HEK293 (cell line): ENCODE measurements at regions not wholly inside any gene's neighbourhood (a gene's known extent, or its start where the extent isn't known, plus 50 kb on each side); places are given as distances from the start of the nearest gene placed in this dataset.
A peak's percentile ranks its signal among the peaks of the same experiment; 100 is the strongest.

Experiments
- CTCF ChIA-PET: fragments of 350-600 bp; formaldehyde crosslinking; extraction: SDS; loops from one replicate; lab custom pipeline; 2021; ENCODE audit warnings: antibody characterized with exemption; lab: Yijun Ruan, JAX
- POLR2A ChIA-PET: fragments of 300-600 bp; formaldehyde crosslinking; extraction: SDS; loops from one replicate; lab custom pipeline; 2020; ENCODE audit warnings: antibody characterized with exemption, inconsistent platforms; lab: Yijun Ruan, JAX
- H3K27ac ChIP-seq: fragments of 200-500 bp; sonication (Bioruptor generic); 2 replicates; pipeline ENCODE4 v1.5.1; 2014; ENCODE audit warnings: low read depth, low read length, control low read depth, inconsistent platforms; ENCODE audit errors: extremely low read depth
- H3K36me3 ChIP-seq, 2 experiments: fragments of 200-500 bp in 1 of 2; sonication (Bioruptor generic) in 1 of 2; 1 replicate in 1 of 2; 2 replicates in 1 of 2; pipeline ENCODE4 v1.5.1; 2014 to 2017; ENCODE audit warnings: inconsistent platforms in 2 of 2, low read length in 2 of 2; ENCODE audit not compliant: control insufficient read depth in 2 of 2, insufficient read depth in 1 of 2
- H3K4me1 ChIP-seq: fragments of 200-500 bp; sonication (Bioruptor generic); 2 replicates; pipeline ENCODE4 v1.5.1; 2014; ENCODE audit warnings: mild to moderate bottlenecking, low read length, inconsistent platforms; ENCODE audit not compliant: control insufficient read depth, insufficient read depth
- H3K4me3 ChIP-seq: 2 replicates; pipeline ENCODE4 v1.5.1; 2011; ENCODE audit warnings: low read depth, mild to moderate bottlenecking, control low read depth, low read length, moderate library complexity
- H3K9me3 ChIP-seq: fragments of 200-500 bp; sonication (Bioruptor generic); 2 replicates; pipeline ENCODE4 v1.5.1; 2014; ENCODE audit warnings: low read depth, low read length, inconsistent platforms; ENCODE audit not compliant: control insufficient read depth, insufficient read depth
- GLI2 ChIP-seq: fragments of 450-650 bp; formaldehyde crosslinking; IDR thresholded peaks from 2 replicates; pipeline ENCODE4; 2017; ENCODE audit warnings: missing biosample characterization, missing genetic modification characterization, low read depth, borderline replicate concordance
- MEIS1 ChIP-seq: sonication (generic); formaldehyde crosslinking; IDR thresholded peaks from 2 replicates; pipeline ENCODE4 v1.8.1; 2022; ENCODE audit warnings: missing genetic modification reagents, mild to moderate bottlenecking, borderline replicate concordance
- MZF1 ChIP-seq: fragments of 450-650 bp; formaldehyde crosslinking; IDR thresholded peaks from 2 replicates; pipeline ENCODE4 v1.5.1; 2017; ENCODE audit warnings: missing biosample characterization, missing genetic modification characterization, borderline replicate concordance
- PRDM2 ChIP-seq: fragments of 450-650 bp; formaldehyde crosslinking; IDR thresholded peaks from 2 replicates; pipeline ENCODE4 v1.5.1; 2016; ENCODE audit warnings: missing biosample characterization, missing genetic modification characterization, borderline replicate concordance
- PRDM6 ChIP-seq: fragments of 450-650 bp; formaldehyde crosslinking; IDR thresholded peaks from 2 replicates; pipeline ENCODE4 v1.5.1; 2017; ENCODE audit warnings: missing biosample characterization, missing genetic modification characterization
- SETDB1 ChIP-seq: IDR thresholded peaks from one replicate; pipeline ENCODE4 v1.6.1; 2017; ENCODE audit warnings: mild to moderate bottlenecking, low read length, moderate library complexity, mixed read lengths; ENCODE audit not compliant: insufficient read length
- SP2 ChIP-seq: fragments of 450-650 bp; formaldehyde crosslinking; IDR thresholded peaks from 2 replicates; pipeline ENCODE4 v1.5.1; 2016; ENCODE audit warnings: missing biosample characterization, missing genetic modification characterization
- TRIM28 ChIP-seq: IDR thresholded peaks from 2 replicates; pipeline ENCODE4 v1.6.1; 2011; ENCODE audit warnings: low read length, control low read depth, borderline replicate concordance
- ZNF112 ChIP-seq: fragments of 450-650 bp; formaldehyde crosslinking; IDR thresholded peaks from 2 replicates; pipeline ENCODE4 v1.5.0; 2017; ENCODE audit warnings: missing biosample characterization, missing genetic modification characterization
- ZNF266 ChIP-seq: fragments of 450-650 bp; formaldehyde crosslinking; IDR thresholded peaks from 2 replicates; pipeline ENCODE4 v1.5.1; 2016; ENCODE audit warnings: missing biosample characterization, missing genetic modification characterization, low read depth
- ZNF350 ChIP-seq: fragments of 450-650 bp; formaldehyde crosslinking; IDR thresholded peaks from 2 replicates; pipeline ENCODE4 v1.5.0; 2017; ENCODE audit warnings: missing biosample characterization, mild to moderate bottlenecking, missing genetic modification characterization
- ZNF544 ChIP-seq: fragments of 450-650 bp; formaldehyde crosslinking; IDR thresholded peaks from 2 replicates; pipeline ENCODE4 v1.5.0; 2017; ENCODE audit warnings: missing biosample characterization, missing genetic modification characterization
- ZNF629 ChIP-seq: fragments of 450-650 bp; formaldehyde crosslinking; IDR thresholded peaks from 2 replicates; pipeline ENCODE4 v1.5.1; 2017; ENCODE audit warnings: missing biosample characterization, missing genetic modification characterization
- ZNF664 ChIP-seq: fragments of 450-650 bp; formaldehyde crosslinking; IDR thresholded peaks from 2 replicates; pipeline ENCODE4 v1.5.1; 2016; ENCODE audit warnings: missing biosample characterization, missing genetic modification characterization
- ZNF830 ChIP-seq: fragments of 450-650 bp; IDR thresholded peaks from 2 replicates; pipeline ENCODE4 v1.5.0; 2018; ENCODE audit warnings: missing biosample characterization, missing genetic modification characterization, low read depth, mild to moderate bottlenecking, moderate library complexity
- ZSCAN16 ChIP-seq: fragments of 450-650 bp; formaldehyde crosslinking; IDR thresholded peaks from 2 replicates; pipeline ENCODE4 v1.5.1; 2016; ENCODE audit warnings: missing biosample characterization, missing genetic modification characterization

- H3K4me3 ChIP-seq = no peak overlapping the region
- H3K9me3 ChIP-seq = no peaks in the 10 kb centered on the region
- TF ChIP-seq PRDM6 (tag by site-specific recombination) = no peak
- TF ChIP-seq ZNF350 (tag by site-specific recombination) = no peak
- TF ChIP-seq ZNF830 (tag by site-specific recombination) = no peak
- no peak for TF ChIP-seq MZF1 (tag by site-specific recombination)
- TF ChIP-seq PRDM2 (tag by site-specific recombination) = no peak
- no peak for TF ChIP-seq TRIM28
- no peak for TF ChIP-seq ZNF629 (tag by site-specific recombination)
- TF ChIP-seq ZNF664 (tag by site-specific recombination) = no peak
- TF ChIP-seq SP2 (tag by site-specific recombination) = no peak
- no peak for TF ChIP-seq MEIS1 (CRISPR knock-in tag)
- no peak for TF ChIP-seq ZNF544 (tag by site-specific recombination)
- TF ChIP-seq ZSCAN16 (tag by site-specific recombination) = no peak
- TF ChIP-seq GLI2 (tag by site-specific recombination) = no peak
- TF ChIP-seq ZNF112 (tag by site-specific recombination) = no peak
- no peaks in the 10 kb centered on the region for H3K4me1 ChIP-seq
- POLR2A ChIA-PET = no interaction called here
- no peak overlapping the region for H3K27ac ChIP-seq
- CTCF ChIA-PET = no interaction called here
- no peaks in the 10 kb centered on the region for H3K36me3 ChIP-seq
Measured at GRCh38 chr3:177419904-177420601, 222.8 kb upstream of the TBL1XR1 start.

- POLR2A ChIA-PET = no interaction called here
- Histone ChIP-seq H3K4me3 (no peak overlapping the region), H3K36me3 (no peaks in the 10 kb centered on the region), H3K27ac (no peak overlapping the region), H3K4me1 (no peaks in the 10 kb centered on the region), H3K9me3 (no peaks in the 10 kb centered on the region)
- CTCF ChIA-PET = no interaction called here
- no peak for TF ChIP-seq ZNF266
- peak; percentile 79 for TF ChIP-seq SETDB1
Measured at GRCh38 chr3:177420651-177421480, 223.6 kb upstream of the TBL1XR1 start.
